GM13977 (cell line): ENCODE measurements at regions not wholly inside any gene's neighbourhood (a gene's known extent, or its start where the extent isn't known, plus 50 kb on each side); places are given as distances from the start of the nearest gene placed in this dataset.

Experiments used
- DNase-seq: peaks from one replicate; pipeline ENCODE4 v3.0.0; 2012; ENCODE audit warnings: low spot score
- in situ Hi-C: fragments of 300-500 bp; cut with MboI; formaldehyde crosslinking; loops from one replicate; pipeline ENCODE4 v1.12.0; 2022; ENCODE audit warnings: low sequenced_read_pairs, low pct_unique_long_range_greater_than_20kb, mixed read lengths, inconsistent platforms; ENCODE audit not compliant: unreplicated experiment
- TF ChIP-seq, protein P1 (sequence below): IDR thresholded peaks from 2 replicates; pipeline ENCODE4 v1.5.1; 2012; ENCODE audit warnings: mild to moderate bottlenecking, control low read depth; ENCODE audit not compliant: insufficient read depth; ENCODE audit errors: extremely low read depth, missing control alignments

DNA sequence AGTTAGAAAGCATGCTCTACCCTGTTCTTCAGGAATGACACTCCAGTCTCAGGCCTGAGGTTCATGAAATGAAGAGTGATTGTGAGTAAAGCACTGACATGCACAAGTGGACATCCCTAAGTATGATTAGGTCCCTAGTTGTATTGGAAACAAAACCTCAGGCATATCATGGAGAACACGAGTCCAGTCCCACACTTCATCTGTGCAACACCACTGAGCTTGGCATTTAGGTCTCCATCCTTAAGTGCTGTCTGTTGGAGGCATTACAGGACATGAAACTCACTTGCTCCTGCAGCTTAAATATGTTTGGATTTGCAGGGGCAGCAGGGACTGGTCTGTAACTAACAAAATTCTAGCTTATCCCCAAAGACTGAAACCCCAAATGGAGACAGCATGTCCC is 250.3 kb upstream of the KLHL29 start:
- no peak for DNase-seq
- in situ Hi-C loops = no loop called here
- TF ChIP-seq, protein P1, sequence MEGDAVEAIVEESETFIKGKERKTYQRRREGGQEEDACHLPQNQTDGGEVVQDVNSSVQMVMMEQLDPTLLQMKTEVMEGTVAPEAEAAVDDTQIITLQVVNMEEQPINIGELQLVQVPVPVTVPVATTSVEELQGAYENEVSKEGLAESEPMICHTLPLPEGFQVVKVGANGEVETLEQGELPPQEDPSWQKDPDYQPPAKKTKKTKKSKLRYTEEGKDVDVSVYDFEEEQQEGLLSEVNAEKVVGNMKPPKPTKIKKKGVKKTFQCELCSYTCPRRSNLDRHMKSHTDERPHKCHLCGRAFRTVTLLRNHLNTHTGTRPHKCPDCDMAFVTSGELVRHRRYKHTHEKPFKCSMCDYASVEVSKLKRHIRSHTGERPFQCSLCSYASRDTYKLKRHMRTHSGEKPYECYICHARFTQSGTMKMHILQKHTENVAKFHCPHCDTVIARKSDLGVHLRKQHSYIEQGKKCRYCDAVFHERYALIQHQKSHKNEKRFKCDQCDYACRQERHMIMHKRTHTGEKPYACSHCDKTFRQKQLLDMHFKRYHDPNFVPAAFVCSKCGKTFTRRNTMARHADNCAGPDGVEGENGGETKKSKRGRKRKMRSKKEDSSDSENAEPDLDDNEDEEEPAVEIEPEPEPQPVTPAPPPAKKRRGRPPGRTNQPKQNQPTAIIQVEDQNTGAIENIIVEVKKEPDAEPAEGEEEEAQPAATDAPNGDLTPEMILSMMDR = no peak

DNA sequence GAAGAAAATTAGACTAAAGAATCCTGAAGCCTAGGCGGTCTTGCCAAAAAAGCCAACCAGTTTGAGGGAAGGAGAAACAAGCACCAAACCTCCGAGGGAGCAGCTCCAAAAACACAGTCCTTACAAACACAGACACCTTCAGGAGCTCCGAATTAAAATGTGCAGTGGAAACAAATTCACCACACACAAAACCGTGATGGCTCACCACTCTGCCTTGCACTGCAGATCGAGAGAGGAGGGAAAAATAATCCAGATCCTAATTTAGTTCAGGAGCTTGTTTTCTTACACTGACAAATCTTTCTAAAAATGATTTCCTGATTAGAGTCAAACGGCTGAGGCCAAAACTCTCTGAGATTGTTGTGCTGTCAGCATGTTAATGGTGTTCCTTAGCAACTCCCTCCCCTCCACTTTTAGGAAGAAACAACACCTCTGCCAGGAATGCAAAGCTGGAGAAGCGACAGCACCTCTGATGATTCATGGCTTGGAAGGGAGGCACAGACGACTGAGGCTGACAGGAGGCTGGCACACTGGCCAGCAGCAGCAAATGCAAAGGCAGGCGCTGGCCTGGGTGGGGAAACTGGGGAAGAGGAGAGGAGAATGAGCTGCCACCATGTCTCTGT is 249.4 kb upstream of the KLHL29 start:
- TF ChIP-seq, protein P1 = no peak

DNA sequence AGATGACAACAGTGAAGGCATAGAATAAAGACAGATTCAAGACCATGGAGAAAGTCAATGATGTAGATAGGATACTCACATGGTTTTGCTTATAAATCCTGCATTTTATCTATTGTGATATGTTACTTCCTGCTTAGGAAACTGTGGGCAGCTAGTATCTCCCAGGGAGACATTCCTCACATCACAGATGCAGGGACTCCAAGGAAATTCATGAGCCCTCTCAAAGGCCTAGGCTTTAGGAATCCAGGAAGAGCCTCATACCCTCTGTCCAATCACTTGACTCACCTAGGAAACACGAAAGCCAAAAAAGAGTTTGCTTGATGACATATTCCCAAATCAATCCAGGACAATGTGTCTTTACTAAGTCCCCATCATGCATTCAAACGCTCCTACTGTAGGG is 247.8 kb upstream of the KLHL29 start:
- in situ Hi-C loops = no loop called here
- TF ChIP-seq, protein P1 = no peak
- DNase-seq = no peak

More for the DNA sequence above, 249.4 kb upstream of the KLHL29 start:
- in situ Hi-C loops = no loop called here
- no peak for DNase-seq

DNA sequence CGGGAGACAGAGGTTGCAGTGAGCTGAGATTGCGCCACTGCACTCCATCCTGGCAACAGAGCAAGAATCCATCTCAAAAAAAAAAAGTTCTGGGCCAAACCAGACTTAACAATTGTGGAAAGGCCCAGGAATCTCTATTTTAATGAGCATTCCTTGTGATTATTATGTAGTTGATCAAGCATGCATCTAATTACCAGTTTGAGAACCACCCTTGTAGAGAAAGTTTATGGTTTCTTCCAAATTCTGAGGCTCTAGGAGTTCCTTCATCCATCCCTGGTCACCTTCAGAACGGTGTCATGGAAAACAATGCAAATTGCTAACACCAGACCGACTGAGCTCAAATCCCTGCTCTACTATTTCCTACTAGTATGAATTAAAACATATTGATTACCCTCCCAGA is 246.3 kb upstream of the KLHL29 start:
- TF ChIP-seq, protein P1 = no peak
- DNase-seq = no peak
- in situ Hi-C loops = no loop called here

DNA sequence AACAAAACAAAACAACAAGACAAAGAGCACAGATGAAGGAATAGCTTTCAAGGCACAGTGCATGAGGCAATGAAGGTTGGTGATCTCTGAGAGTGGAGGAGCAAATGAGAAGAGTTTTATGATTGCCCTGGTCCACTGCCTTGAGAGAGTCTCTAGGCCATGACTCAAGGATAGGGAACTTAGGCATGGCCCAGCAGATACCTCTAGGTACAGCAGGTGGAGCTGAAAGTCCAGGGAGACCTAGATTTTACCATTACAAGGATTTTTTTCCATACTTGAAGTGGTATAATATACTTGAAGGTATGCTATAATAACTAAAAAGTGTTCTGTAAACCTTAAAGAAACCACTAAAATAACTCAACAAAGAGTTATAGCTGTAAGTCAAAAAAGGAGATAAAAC is 239.5 kb upstream of the KLHL29 start:
- no peak for DNase-seq
- TF ChIP-seq, protein P1 = no peak
- in situ Hi-C loops = no loop called here

DNA sequence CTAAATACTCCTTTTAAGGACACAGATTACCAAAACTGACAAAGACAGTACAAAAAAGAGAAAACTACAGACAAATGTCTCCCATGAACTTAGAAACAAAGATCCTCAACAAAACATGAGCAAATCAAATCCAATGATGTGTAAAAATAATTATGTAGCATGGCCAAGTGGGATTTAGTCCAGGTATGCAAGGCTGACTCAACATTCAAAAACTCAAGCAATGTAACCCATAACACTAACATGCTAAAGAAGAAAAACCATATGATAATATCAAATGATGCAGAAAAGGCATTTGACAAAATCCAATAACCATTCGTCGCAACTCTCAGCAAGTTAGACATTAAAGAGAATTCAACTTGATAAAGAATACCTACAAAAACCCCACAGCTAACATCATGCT is 239.0 kb upstream of the KLHL29 start:
- no peak for DNase-seq
- TF ChIP-seq, protein P1 = no peak
- in situ Hi-C loops = no loop called here
